IMR-90 (cell line): ENCODE measurements at regions not wholly inside any gene's neighbourhood (a gene's known extent, or its start where the extent isn't known, plus 50 kb on each side); places are given as distances from the start of the nearest gene placed in this dataset.

Source experiments
- ATAC-seq: fragments of 200-7000 bp; cut with Tn5 transposase; 2 replicates; pipeline ENCODE4 v1.9.1; 2020; ENCODE audit warnings: low read depth, mild to moderate bottlenecking, moderate library complexity
- BruUV-seq: library from RNA; stranded (reverse); fragments of 400-500 nt; replicated peaks from 2 replicates; lab custom pipeline; 2021; lab: Mats Ljungman, UMichigan
- CTCF ChIA-PET: fragments of 300-600 bp; formaldehyde crosslinking; extraction: SDS; loops from one replicate; lab custom pipeline; 2021; ENCODE audit warnings: antibody characterized with exemption; lab: Yijun Ruan, JAX
- POLR2A ChIA-PET: fragments of 300-600 bp; sonication (Branson Sonifier 250); formaldehyde crosslinking; loops from one replicate; lab custom pipeline; 2022; ENCODE audit warnings: antibody characterized with exemption; ENCODE audit not compliant: unreplicated experiment; lab: Charles Lee
- DNase-seq: peaks from one replicate; pipeline ENCODE4 v3.0.0; 2013
- H2AFZ ChIP-seq: replicated peaks from 2 replicates; pipeline ENCODE3; 2013; ENCODE audit warnings: low read length, mild to moderate bottlenecking; ENCODE audit not compliant: poor library complexity
- H2AK5ac ChIP-seq: 2 replicates; pipeline ENCODE4 v1.6.1; 2013; ENCODE audit warnings: low read depth, low read length, inconsistent platforms
- H2AK9ac ChIP-seq: replicated peaks from 2 replicates; pipeline ENCODE3; 2013; ENCODE audit warnings: mild to moderate bottlenecking, low read depth, low read length, moderate library complexity; ENCODE audit not compliant: poor library complexity
- H2BK120ac ChIP-seq: 2 replicates; pipeline ENCODE4 v1.6.1; 2013; ENCODE audit warnings: low read depth, low read length, inconsistent platforms
- H2BK15ac ChIP-seq: 3 replicates; pipeline ENCODE4 v1.6.1; 2013; ENCODE audit warnings: low read depth, low read length, inconsistent platforms
- H2BK20ac ChIP-seq: 2 replicates; pipeline ENCODE4 v1.6.1; 2013; ENCODE audit warnings: low read depth, mild to moderate bottlenecking, inconsistent platforms, low read length, moderate library complexity
- H2BK5ac ChIP-seq: 2 replicates; pipeline ENCODE4 v1.6.1; 2013; ENCODE audit warnings: mild to moderate bottlenecking, low read depth, low read length, inconsistent platforms; ENCODE audit not compliant: poor library complexity, severe bottlenecking
- H3K14ac ChIP-seq: replicated peaks from 2 replicates; pipeline ENCODE4 v1.6.1; 2013; ENCODE audit warnings: low read depth, low read length, inconsistent platforms
- H3K18ac ChIP-seq: 2 replicates; pipeline ENCODE4 v1.6.1; 2013; ENCODE audit warnings: low read depth, low read length, control low read depth
- H3K23ac ChIP-seq: 2 replicates; pipeline ENCODE4 v1.6.1; 2013; ENCODE audit warnings: low read depth, low read length, inconsistent platforms
- H3K27ac ChIP-seq: 2 replicates; pipeline ENCODE4 v1.5.1; 2013; ENCODE audit warnings: mild to moderate bottlenecking, control low read depth, low read length; ENCODE audit not compliant: insufficient read depth
- H3K27me3 ChIP-seq: 2 replicates; pipeline ENCODE4 v1.6.1; 2013; ENCODE audit warnings: low read length; ENCODE audit not compliant: control insufficient read depth, insufficient read depth
- H3K36me3 ChIP-seq: 2 replicates; pipeline ENCODE4 v1.6.1; 2013; ENCODE audit warnings: low read length, mixed read lengths; ENCODE audit not compliant: control insufficient read depth, insufficient read depth
- H3K4ac ChIP-seq: 2 replicates; pipeline ENCODE4 v1.6.1; 2013; ENCODE audit warnings: low read depth, low read length, inconsistent platforms
- H3K4me1 ChIP-seq: 2 replicates; pipeline ENCODE4 v1.6.1; 2013; ENCODE audit warnings: low read length, mixed read lengths; ENCODE audit not compliant: control insufficient read depth, insufficient read depth
- H3K4me2 ChIP-seq: 2 replicates; pipeline ENCODE4 v1.6.1; 2013; ENCODE audit warnings: low read depth, mild to moderate bottlenecking, control low read depth, low read length, moderate library complexity
- H3K4me3 ChIP-seq: 2 replicates; pipeline ENCODE4 v1.5.1; 2013; ENCODE audit warnings: low read depth, mild to moderate bottlenecking, control low read depth, low read length, moderate library complexity; ENCODE audit not compliant: insufficient read depth
- H3K56ac ChIP-seq: 2 replicates; pipeline ENCODE4 v1.6.1; 2013; ENCODE audit warnings: low read length, inconsistent platforms; ENCODE audit not compliant: insufficient read depth; ENCODE audit errors: extremely low read depth
- H3K79me1 ChIP-seq, 2 experiments: 2 replicates each; pipeline ENCODE4 v1.6.1; 2013; ENCODE audit warnings: low read length in 2 of 2, inconsistent platforms in 1 of 2, low read depth in 1 of 2
- H3K9ac ChIP-seq: 2 replicates; pipeline ENCODE4 v1.6.1; 2013; ENCODE audit warnings: low read depth, low read length, control low read depth
- H3K9me1 ChIP-seq: 2 replicates; pipeline ENCODE4 v1.6.1; 2013; ENCODE audit warnings: low read length, inconsistent platforms; ENCODE audit not compliant: insufficient read depth
- H3K9me3 ChIP-seq: 2 replicates; pipeline ENCODE4 v1.6.1; 2013; ENCODE audit warnings: low read length; ENCODE audit not compliant: control insufficient read depth, insufficient read depth
- H4K20me1 ChIP-seq: 2 replicates; pipeline ENCODE4 v1.6.1; 2013; ENCODE audit warnings: low read length, inconsistent platforms; ENCODE audit not compliant: insufficient read depth
- H4K5ac ChIP-seq: 2 replicates; pipeline ENCODE4 v1.6.1; 2013; ENCODE audit warnings: mild to moderate bottlenecking, low read depth, low read length, control low read depth
- H4K8ac ChIP-seq, 2 experiments: 2 replicates each; pipeline ENCODE4 v1.6.1; 2013; ENCODE audit warnings: low read depth in 2 of 2, low read length in 2 of 2, control low read depth in 1 of 2, inconsistent platforms in 1 of 2
- H4K91ac ChIP-seq: 2 replicates; pipeline ENCODE4 v1.6.1; 2013; ENCODE audit warnings: low read depth, low read length, inconsistent platforms; ENCODE audit not compliant: insufficient read depth
- BHLHE40 ChIP-seq: fragments of 150-350 bp; IDR thresholded peaks from 2 replicates; pipeline ENCODE4 v1.6.1; 2016; ENCODE audit warnings: mild to moderate bottlenecking, low read depth, low read length
- MAFK ChIP-seq: IDR thresholded peaks from 2 replicates; pipeline ENCODE4 v1.6.1; 2012; ENCODE audit warnings: low read depth, low read length, improper control_type of control experiment
- MAZ ChIP-seq: IDR thresholded peaks from 2 replicates; pipeline ENCODE4 v1.6.1; 2012; ENCODE audit warnings: low read depth, mild to moderate bottlenecking, low read length, improper control_type of control experiment, moderate library complexity, borderline replicate concordance
- POLR2A ChIP-seq: IDR thresholded peaks from 2 replicates; pipeline ENCODE4 v1.6.1; 2012; ENCODE audit warnings: mild to moderate bottlenecking, low read depth, low read length
- RAD21 ChIP-seq: IDR thresholded peaks from 2 replicates; pipeline ENCODE4 v1.6.1; 2012; ENCODE audit warnings: low read length, improper control_type of control experiment
- RFX5 ChIP-seq: IDR thresholded peaks from 2 replicates; pipeline ENCODE4 v1.8.0; 2012; ENCODE audit warnings: low read depth, mild to moderate bottlenecking, low read length, moderate library complexity
- WGBS, 2 experiments: methylation state at CpG; one replicate each; pipeline versions ENCODE4 v1.1.5 to v1.1.7; 2013; ENCODE audit warnings: missing lambda C conversion rate in 2 of 2; ENCODE audit not compliant: insufficient read length in 1 of 2; ENCODE audit errors: extremely low coverage in 2 of 2; 5-methylcytosine and 5-hydroxymethylcytosine counted together
- dilution Hi-C: fragments of 300-500 bp; cut with HindIII; formaldehyde crosslinking; loops from one replicate; pipeline ENCODE4 v1.14.3; 2018; ENCODE audit warnings: low sequenced_read_pairs; ENCODE audit not compliant: unreplicated experiment
- in situ Hi-C: fragments of 300-500 bp; cut with MboI; formaldehyde crosslinking; loops from 3 replicates; pipeline ENCODE4 v1.14.3; 2019; ENCODE audit warnings: low sequenced_read_pairs, inconsistent platforms, mixed read lengths
- intact Hi-C: fragments of 100-400 bp; cut with micrococcal nuclease; formaldehyde crosslinking; loops from 2 replicates; pipeline ENCODE4 v1.10.0; 2022

GRCh38 chr6:44053760-44054556 is 73.3 kb downstream of the MRPL14 start:
- peak overlapping the region; percentile 65 for H2BK5ac ChIP-seq
- ChIA-PET CTCF (no interaction called here), POLR2A (no interaction called here)
- ATAC-seq: peak; percentile 8; the same call in 1 of the 2 replicates
- H2BK15ac ChIP-seq: peak overlapping the region; percentile 85; the same call in 2 of the 3 replicates
- WGBS, 2 experiments: no CpG with 5 or more reads among the region's 11 CpGs
- peak overlapping the region; percentile 50; the same call in 1 of the 2 replicates for H3K18ac ChIP-seq
- H4K91ac ChIP-seq: peak overlapping the region; percentile 62
- peak overlapping the region; percentile 70 for H3K4ac ChIP-seq
- peak overlapping the region; percentile 39 for H3K27ac ChIP-seq
- H3K9me3 ChIP-seq: no peaks in the 10 kb centered on the region
- peaks cover 70% of the 10 kb centered on the region for H3K4me1 ChIP-seq
- H3K23ac ChIP-seq: no peak overlapping the region
- intact Hi-C loops (no loop called here), dilution Hi-C loops (no loop called here), in situ Hi-C loops (no loop called here)
- no peaks in the 10 kb centered on the region for H3K27me3 ChIP-seq
- no peak overlapping the region for H3K4me3 ChIP-seq
- peak overlapping the region; percentile 38 for H2AFZ ChIP-seq
- peak overlapping the region; percentile 58 for H3K14ac ChIP-seq
- peaks cover 0 to 21% of the 10 kb centered on the region in 2 experiments; a peak in 2 of 4 replicates for H3K79me1 ChIP-seq
- H4K5ac ChIP-seq: peak overlapping the region; percentile 36
- H2AK9ac ChIP-seq: peak overlapping the region; percentile 89
- TF ChIP-seq RFX5 (no peak), MAFK (peak; percentile 57; the same call in 1 of the 2 replicates), RAD21 (no peak), POLR2A (no peak), BHLHE40 (no peak), MAZ (no peak)
- peak; percentile 87 for DNase-seq
- peak overlapping the region; percentile 91 for H2AK5ac ChIP-seq
- H3K9me1 ChIP-seq: peaks cover 67% of the 10 kb centered on the region
- peak overlapping the region; percentile 30 to 80 for H4K8ac ChIP-seq
- peak overlapping the region; percentile 85 for H2BK120ac ChIP-seq
- no TSS peak for BruUV-seq
- peak overlapping the region; percentile 45 for H2BK20ac ChIP-seq
- H3K36me3 ChIP-seq: no peaks in the 10 kb centered on the region
- H3K56ac ChIP-seq: no peak overlapping the region
- H4K20me1 ChIP-seq: no peaks in the 10 kb centered on the region; the same call in 1 of the 2 replicates
- H3K4me2 ChIP-seq: no peak overlapping the region
- H3K9ac ChIP-seq: no peak overlapping the region
